H9 (cell line): ENCODE measurements at regions not wholly inside any gene's neighbourhood (a gene's known extent, or its start where the extent isn't known, plus 50 kb on each side); places are given as distances from the start of the nearest gene placed in this dataset.

ENCODE experiments used
- DNase-seq: peaks from one replicate; pipeline ENCODE4 v3.0.0-alpha.2; 2017
- H2AFZ ChIP-seq: one replicate; pipeline ENCODE4 v1.6.1; 2013; ENCODE audit warnings: mild to moderate bottlenecking, low read length, control low read depth, moderate library complexity
- H2AK5ac ChIP-seq: 2 replicates; pipeline ENCODE4 v1.6.1; 2013; ENCODE audit warnings: low read length, control low read depth, mixed read lengths; ENCODE audit not compliant: insufficient read length
- H2BK120ac ChIP-seq: one replicate; pipeline ENCODE4 v1.6.1; 2013; ENCODE audit warnings: low read depth, mild to moderate bottlenecking, low read length, control low read depth, inconsistent platforms; ENCODE audit not compliant: poor library complexity, severe bottlenecking
- H2BK12ac ChIP-seq: 2 replicates; pipeline ENCODE4 v1.6.1; 2013; ENCODE audit warnings: low read length, control low read depth, mixed read lengths, low read depth; ENCODE audit not compliant: insufficient read length
- H2BK15ac ChIP-seq: 2 replicates; pipeline ENCODE4 v1.6.1; 2013; ENCODE audit warnings: low read depth, low read length, control low read depth
- H2BK20ac ChIP-seq: one replicate; pipeline ENCODE4 v1.6.1; 2013; ENCODE audit warnings: low read depth, mild to moderate bottlenecking, low read length, control low read depth, inconsistent platforms; ENCODE audit not compliant: poor library complexity, severe bottlenecking
- H2BK5ac ChIP-seq: 2 replicates; pipeline ENCODE4 v1.6.1; 2013; ENCODE audit warnings: low read length, control low read depth, mixed read lengths; ENCODE audit not compliant: insufficient read length
- H3K14ac ChIP-seq: 2 replicates; pipeline ENCODE4 v1.6.1; 2013; ENCODE audit warnings: low read length, control low read depth; ENCODE audit not compliant: insufficient read depth
- H3K18ac ChIP-seq: 2 replicates; pipeline ENCODE4 v1.6.1; 2013; ENCODE audit warnings: low read depth, mild to moderate bottlenecking, mixed read lengths, low read length, control low read depth; ENCODE audit not compliant: insufficient read length
- H3K23ac ChIP-seq: 2 replicates; pipeline ENCODE4 v1.6.1; 2013; ENCODE audit warnings: low read length, control low read depth, mixed read lengths, low read depth; ENCODE audit not compliant: insufficient read length
- H3K23me2 ChIP-seq: 2 replicates; pipeline ENCODE4 v1.6.1; 2013; ENCODE audit warnings: low read depth, mild to moderate bottlenecking, mixed read lengths, low read length, control low read depth; ENCODE audit not compliant: insufficient read length, poor library complexity, severe bottlenecking
- H3K27ac ChIP-seq: 2 replicates; pipeline ENCODE4 v1.5.1; 2013; ENCODE audit warnings: low read length, control low read depth, mixed read lengths, low read depth; ENCODE audit not compliant: insufficient read length
- H3K27me3 ChIP-seq: 2 replicates; pipeline ENCODE4 v1.6.1; 2013; ENCODE audit warnings: low read length, control low read depth, inconsistent platforms; ENCODE audit not compliant: insufficient read depth
- H3K4ac ChIP-seq: 2 replicates; pipeline ENCODE4 v1.6.1; 2013; ENCODE audit warnings: low read depth, mild to moderate bottlenecking, control low read depth, inconsistent platforms, low read length, moderate library complexity
- H3K4me1 ChIP-seq: 2 replicates; pipeline ENCODE4 v1.6.1; 2013; ENCODE audit warnings: low read length, control low read depth, inconsistent platforms; ENCODE audit not compliant: insufficient read depth
- H3K4me2 ChIP-seq: 2 replicates; pipeline ENCODE4 v1.6.1; 2013; ENCODE audit warnings: low read length, control low read depth, mixed read lengths; ENCODE audit not compliant: insufficient read length, insufficient read depth
- H3K56ac ChIP-seq: 2 replicates; pipeline ENCODE4 v1.6.1; 2013; ENCODE audit warnings: low read depth, mild to moderate bottlenecking, mixed read lengths, low read length, control low read depth; ENCODE audit not compliant: insufficient read length
- H3K79me1 ChIP-seq: 2 replicates; pipeline ENCODE4 v1.6.1; 2013; ENCODE audit warnings: low read depth, mild to moderate bottlenecking, moderate library complexity, low read length, control low read depth, inconsistent platforms; ENCODE audit not compliant: insufficient read depth, poor library complexity, severe bottlenecking
- H3K79me2 ChIP-seq: 2 replicates; pipeline ENCODE4 v1.6.1; 2013; ENCODE audit warnings: low read length, control low read depth, inconsistent platforms; ENCODE audit not compliant: insufficient read depth
- H3K9ac ChIP-seq: 2 replicates; pipeline ENCODE4 v1.6.1; 2013; ENCODE audit warnings: low read length, control low read depth, mixed read lengths; ENCODE audit not compliant: insufficient read length; ENCODE audit errors: extremely low read depth
- H3K9me3 ChIP-seq: one replicate; pipeline ENCODE4 v1.6.1; 2013; ENCODE audit warnings: low read depth, low read length, inconsistent platforms; ENCODE audit not compliant: control insufficient read depth
- H3T11ph ChIP-seq: one replicate; pipeline ENCODE4 v1.6.1; 2013; ENCODE audit warnings: mild to moderate bottlenecking, low read length, control low read depth, inconsistent platforms
- H4K20me1 ChIP-seq: one replicate; pipeline ENCODE4 v1.6.1; 2013; ENCODE audit not compliant: control insufficient read depth, insufficient read length, insufficient read depth
- H4K5ac ChIP-seq: 2 replicates; pipeline ENCODE4 v1.6.1; 2013; ENCODE audit warnings: low read depth, mild to moderate bottlenecking, mixed read lengths, low read length, control low read depth; ENCODE audit not compliant: insufficient read length
- H4K8ac ChIP-seq: replicated peaks from 2 replicates; pipeline ENCODE4 v1.6.1; 2013; ENCODE audit warnings: low read length, control low read depth, mixed read lengths, low read depth; ENCODE audit not compliant: insufficient read length
- H4K91ac ChIP-seq: 2 replicates; pipeline ENCODE4 v1.6.1; 2013; ENCODE audit warnings: low read depth, mild to moderate bottlenecking, moderate library complexity, mixed read lengths, low read length, control low read depth; ENCODE audit not compliant: insufficient read length
- H3K27ac Mint-ChIP-seq, 3 experiments: 2 replicates in 2 of 3; 3 replicates in 1 of 3; pipeline ENCODE4 v1.8.0; 2020 to 2021; ENCODE audit warnings: mixed read lengths in 3 of 3, mild to moderate bottlenecking in 1 of 3, moderate library complexity in 1 of 3
- H3K27me3 Mint-ChIP-seq: 2 replicates; pipeline ENCODE4 v1.8.0; 2021; ENCODE audit warnings: low read depth, mild to moderate bottlenecking, moderate library complexity, mixed read lengths
- H3K36me3 Mint-ChIP-seq, 3 experiments: 2 replicates in 2 of 3; 3 replicates in 1 of 3; pipeline ENCODE4 v1.8.0; 2020 to 2021; ENCODE audit warnings: low read depth in 3 of 3, mixed read lengths in 3 of 3; ENCODE audit not compliant: insufficient read depth in 1 of 3
- H3K4me1 Mint-ChIP-seq, 2 experiments: 2 replicates each; pipeline ENCODE4 v1.8.0; 2020; ENCODE audit warnings: mixed read lengths in 2 of 2
- H3K4me3 Mint-ChIP-seq, 2 experiments: 2 replicates in 1 of 2; 3 replicates in 1 of 2; pipeline ENCODE4 v1.8.0; 2020 to 2021; ENCODE audit warnings: mild to moderate bottlenecking in 2 of 2, mixed read lengths in 2 of 2, moderate library complexity in 1 of 2
- H3K9me3 Mint-ChIP-seq, 2 experiments: 2 replicates in 1 of 2; 3 replicates in 1 of 2; pipeline ENCODE4 v1.8.0; 2020; ENCODE audit warnings: mild to moderate bottlenecking in 2 of 2, mixed read lengths in 2 of 2, moderate library complexity in 1 of 2
- WGBS: extraction: QIAGEN DNeasy Blood & Tissue Kit; methylation state at CpG from one replicate; pipeline ENCODE4 v1.1.7; 2013; ENCODE audit warnings: missing lambda C conversion rate, low lambda C conversion rate, mixed read lengths; ENCODE audit not compliant: insufficient read length; ENCODE audit errors: extremely low coverage; 5-methylcytosine and 5-hydroxymethylcytosine counted together
- TF ChIP-seq, protein P1 (sequence below): fragments of 200-600 bp; sonication (generic); conservative IDR thresholded peaks from 3 replicates; pipeline ENCODE4 v1.8.0; 2021; ENCODE audit warnings: antibody characterized with exemption, mild to moderate bottlenecking

DNA sequence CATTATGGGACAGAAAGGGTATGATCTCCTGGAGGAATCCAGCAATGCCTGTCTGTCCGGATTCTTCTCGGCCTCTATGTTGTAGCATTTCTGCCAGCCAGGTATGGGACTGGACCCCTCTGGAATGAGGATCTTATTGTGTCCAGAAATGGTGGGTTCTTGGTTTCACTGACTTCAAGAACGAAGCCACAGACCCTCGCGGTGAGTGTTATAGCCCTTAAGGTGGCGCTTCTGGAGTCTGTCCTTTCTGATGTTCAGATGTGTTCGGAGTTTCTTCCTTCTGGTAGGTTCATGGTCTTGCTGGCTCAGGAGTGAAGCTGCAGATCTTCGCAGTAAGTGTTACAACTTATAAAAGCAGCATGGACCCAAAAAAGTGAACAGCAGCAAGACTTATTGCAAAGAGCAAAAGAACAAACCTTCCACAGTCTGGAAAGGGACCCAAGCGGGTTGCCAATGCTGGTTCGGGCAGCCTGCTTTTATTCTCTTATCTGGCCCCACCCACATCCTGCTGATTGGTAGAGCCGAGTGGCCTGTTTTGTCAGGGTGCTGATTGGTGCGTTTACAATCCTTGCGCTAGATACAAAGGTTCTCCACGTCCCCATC is 62.3 kb upstream of the IER3 start:
- H2BK15ac ChIP-seq = no peak overlapping the region
- H3K9me3 ChIP-seq = no peaks in the 10 kb centered on the region
- no peak overlapping the region for H4K8ac ChIP-seq
- no peak overlapping the region for H3K14ac ChIP-seq
- H3K56ac ChIP-seq = no peak overlapping the region
- no peak overlapping the region for H3K23ac ChIP-seq
- no peak overlapping the region for H2BK20ac ChIP-seq
- Mint-ChIP-seq H3K4me3 (no peak overlapping the region), H3K9me3 (peaks cover 0 to 3% of the 10 kb centered on the region in 2 experiments; a peak in 2 of 5 replicates), H3K36me3 (peaks cover 0 to 1% (median 0%) of the 10 kb centered on the region in 3 experiments; a peak in 1 of 7 replicates), H3K27ac (no peak overlapping the region), H3K4me1 (peaks cover 24 to 34% of the 10 kb centered on the region in 2 experiments), H3K27me3 (no peaks in the 10 kb centered on the region)
- H2BK12ac ChIP-seq = no peak overlapping the region
- H3K4me2 ChIP-seq = no peak overlapping the region
- no peak overlapping the region for H4K91ac ChIP-seq
- H3K27ac ChIP-seq = no peak overlapping the region
- TF ChIP-seq, protein P1, sequence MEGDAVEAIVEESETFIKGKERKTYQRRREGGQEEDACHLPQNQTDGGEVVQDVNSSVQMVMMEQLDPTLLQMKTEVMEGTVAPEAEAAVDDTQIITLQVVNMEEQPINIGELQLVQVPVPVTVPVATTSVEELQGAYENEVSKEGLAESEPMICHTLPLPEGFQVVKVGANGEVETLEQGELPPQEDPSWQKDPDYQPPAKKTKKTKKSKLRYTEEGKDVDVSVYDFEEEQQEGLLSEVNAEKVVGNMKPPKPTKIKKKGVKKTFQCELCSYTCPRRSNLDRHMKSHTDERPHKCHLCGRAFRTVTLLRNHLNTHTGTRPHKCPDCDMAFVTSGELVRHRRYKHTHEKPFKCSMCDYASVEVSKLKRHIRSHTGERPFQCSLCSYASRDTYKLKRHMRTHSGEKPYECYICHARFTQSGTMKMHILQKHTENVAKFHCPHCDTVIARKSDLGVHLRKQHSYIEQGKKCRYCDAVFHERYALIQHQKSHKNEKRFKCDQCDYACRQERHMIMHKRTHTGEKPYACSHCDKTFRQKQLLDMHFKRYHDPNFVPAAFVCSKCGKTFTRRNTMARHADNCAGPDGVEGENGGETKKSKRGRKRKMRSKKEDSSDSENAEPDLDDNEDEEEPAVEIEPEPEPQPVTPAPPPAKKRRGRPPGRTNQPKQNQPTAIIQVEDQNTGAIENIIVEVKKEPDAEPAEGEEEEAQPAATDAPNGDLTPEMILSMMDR = no peak
- no peaks in the 10 kb centered on the region for H4K20me1 ChIP-seq
- H3K4me1 ChIP-seq = peaks cover 6% of the 10 kb centered on the region
- H3K27me3 ChIP-seq = no peaks in the 10 kb centered on the region
- H3K9ac ChIP-seq = no peak overlapping the region
- H4K5ac ChIP-seq = no peak overlapping the region
- DNase-seq = no peak
- no peak overlapping the region for H2AFZ ChIP-seq
- no peak overlapping the region for H3K18ac ChIP-seq
- no peak overlapping the region for H2AK5ac ChIP-seq
- no CpG with 5 or more reads among the region's 14 CpGs for WGBS
- no peak overlapping the region for H2BK120ac ChIP-seq
- H3K23me2 ChIP-seq = no peaks in the 10 kb centered on the region
- H3K79me1 ChIP-seq = no peaks in the 10 kb centered on the region
- no peak overlapping the region for H2BK5ac ChIP-seq
- H3T11ph ChIP-seq = no peak overlapping the region
- no peaks in the 10 kb centered on the region for H3K79me2 ChIP-seq
- no peak overlapping the region for H3K4ac ChIP-seq
